ENCODE measurements at regions not wholly inside any gene's neighbourhood (a gene's known extent, or its start where the extent isn't known, plus 50 kb on each side); places are given as distances from the start of the nearest gene placed in this dataset.

- no peak overlapping the region for H3K4me3 ChIP-seq (replicated peaks in 1 of 2; ENCODE audit: low read depth in 2 of 2, low read length in 2 of 2)
- peak in 1 of 2 donors; percentile 2 for DNase-seq (ENCODE audit: low read depth in 2 of 2)
- TF ChIP-seq, protein P1, sequence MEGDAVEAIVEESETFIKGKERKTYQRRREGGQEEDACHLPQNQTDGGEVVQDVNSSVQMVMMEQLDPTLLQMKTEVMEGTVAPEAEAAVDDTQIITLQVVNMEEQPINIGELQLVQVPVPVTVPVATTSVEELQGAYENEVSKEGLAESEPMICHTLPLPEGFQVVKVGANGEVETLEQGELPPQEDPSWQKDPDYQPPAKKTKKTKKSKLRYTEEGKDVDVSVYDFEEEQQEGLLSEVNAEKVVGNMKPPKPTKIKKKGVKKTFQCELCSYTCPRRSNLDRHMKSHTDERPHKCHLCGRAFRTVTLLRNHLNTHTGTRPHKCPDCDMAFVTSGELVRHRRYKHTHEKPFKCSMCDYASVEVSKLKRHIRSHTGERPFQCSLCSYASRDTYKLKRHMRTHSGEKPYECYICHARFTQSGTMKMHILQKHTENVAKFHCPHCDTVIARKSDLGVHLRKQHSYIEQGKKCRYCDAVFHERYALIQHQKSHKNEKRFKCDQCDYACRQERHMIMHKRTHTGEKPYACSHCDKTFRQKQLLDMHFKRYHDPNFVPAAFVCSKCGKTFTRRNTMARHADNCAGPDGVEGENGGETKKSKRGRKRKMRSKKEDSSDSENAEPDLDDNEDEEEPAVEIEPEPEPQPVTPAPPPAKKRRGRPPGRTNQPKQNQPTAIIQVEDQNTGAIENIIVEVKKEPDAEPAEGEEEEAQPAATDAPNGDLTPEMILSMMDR (IDR thresholded peaks at IDR 0.05; ENCODE audit: low read depth, low read length), result no peak
Observed at GRCh38 chr14:94867946-94868771, 98.2 kb upstream of the GSC start.

DNA sequence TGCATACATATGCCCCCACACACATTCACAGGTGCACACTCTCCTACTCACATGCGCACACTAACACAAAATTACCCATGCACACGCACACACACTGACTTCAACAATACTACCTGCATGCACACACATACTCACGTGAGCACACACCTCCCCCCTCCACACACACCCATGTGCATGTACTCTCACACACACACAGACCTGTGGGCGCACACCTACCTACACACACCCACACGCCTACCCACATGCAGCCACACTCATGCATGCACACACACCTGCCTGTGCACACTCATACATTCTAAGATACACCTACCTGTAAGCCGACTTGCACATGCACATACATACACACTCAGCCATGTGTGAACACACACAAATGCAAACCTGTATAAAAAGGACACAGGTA lies 97.3 kb upstream of the GSC start:
- H3K4me3 ChIP-seq (replicated peaks in 1 of 2; ENCODE audit: low read depth in 2 of 2, low read length in 2 of 2), result no peak overlapping the region
- TF ChIP-seq, protein P1 (IDR thresholded peaks at IDR 0.05; ENCODE audit: low read depth, low read length), result no peak
- no peak for DNase-seq (ENCODE audit: low read depth in 2 of 2)

- H3K4me3 ChIP-seq (replicated peaks in 1 of 2; ENCODE audit: low read depth in 2 of 2, low read length in 2 of 2), result no peak overlapping the region
- TF ChIP-seq, protein P1 (IDR thresholded peaks at IDR 0.05; ENCODE audit: low read depth, low read length), result no peak
- DNase-seq (ENCODE audit: low read depth in 2 of 2), result no peak
Observed at GRCh38 chr14:94864387-94865195, 94.7 kb upstream of the GSC start.

DNA sequence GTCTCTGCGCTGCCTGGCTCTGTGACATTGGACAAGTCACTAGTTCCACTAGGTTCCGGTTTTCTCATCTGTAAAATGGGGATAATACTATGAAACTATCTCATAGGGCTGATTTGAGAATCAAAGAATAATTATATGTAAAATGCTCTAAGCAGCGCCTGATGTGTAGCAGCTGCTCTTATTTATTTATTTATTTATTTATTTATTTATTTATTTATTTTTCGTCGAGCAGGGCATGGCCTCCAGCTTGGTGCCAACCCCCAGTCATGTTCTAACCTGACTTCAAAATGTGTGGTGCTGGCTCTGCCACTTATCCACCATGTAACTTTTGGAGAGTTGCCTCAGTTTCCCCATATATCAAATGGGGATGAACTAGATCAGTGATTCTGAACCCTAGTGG lies 93.5 kb upstream of the GSC start:
- TF ChIP-seq, protein P1 (IDR thresholded peaks at IDR 0.05; ENCODE audit: low read depth, low read length), result no peak
- no peak overlapping the region for H3K4me3 ChIP-seq (replicated peaks in 1 of 2; ENCODE audit: low read depth in 2 of 2, low read length in 2 of 2)
- DNase-seq (ENCODE audit: low read depth in 2 of 2), result no peak

DNA sequence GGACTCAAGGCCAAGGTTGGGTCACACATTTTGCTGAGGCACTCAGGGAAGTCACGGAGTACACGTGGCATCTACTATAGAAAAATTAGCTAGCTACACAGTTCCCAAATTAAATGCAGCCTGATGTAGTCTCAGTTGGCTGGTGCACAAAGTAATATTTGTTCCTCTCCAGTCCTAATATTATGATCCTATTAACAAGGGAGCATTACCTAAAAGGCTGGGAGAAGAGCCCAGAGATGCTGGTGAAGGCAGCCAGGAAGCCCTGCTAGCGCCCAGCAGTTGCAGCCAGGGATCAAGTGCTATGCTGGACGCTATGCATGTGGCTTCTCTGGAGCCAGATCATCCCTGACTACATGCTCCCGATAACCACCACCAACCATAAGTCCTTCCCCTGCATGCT lies 88.0 kb upstream of the GSC start:
- DNase-seq (ENCODE audit: low read depth in 2 of 2), result no peak
- H3K4me3 ChIP-seq (replicated peaks in 1 of 2; ENCODE audit: low read depth in 2 of 2, low read length in 2 of 2), result no peak overlapping the region
- TF ChIP-seq, protein P1 (IDR thresholded peaks at IDR 0.05; ENCODE audit: low read depth, low read length), result no peak

- TF ChIP-seq, protein P1 (IDR thresholded peaks at IDR 0.05; ENCODE audit: low read depth, low read length), result no peak
- DNase-seq (ENCODE audit: low read depth in 2 of 2), result no peak
- H3K4me3 ChIP-seq (replicated peaks in 1 of 2; ENCODE audit: low read depth in 2 of 2, low read length in 2 of 2), result no peak overlapping the region
Observed at GRCh38 chr14:94853920-94854319, 84.0 kb upstream of the GSC start.
